ENCODE measurements at regions not wholly inside any gene's neighbourhood (a gene's known extent, or its start where the extent isn't known, plus 50 kb on each side); places are given as distances from the start of the nearest gene placed in this dataset.

DNA sequence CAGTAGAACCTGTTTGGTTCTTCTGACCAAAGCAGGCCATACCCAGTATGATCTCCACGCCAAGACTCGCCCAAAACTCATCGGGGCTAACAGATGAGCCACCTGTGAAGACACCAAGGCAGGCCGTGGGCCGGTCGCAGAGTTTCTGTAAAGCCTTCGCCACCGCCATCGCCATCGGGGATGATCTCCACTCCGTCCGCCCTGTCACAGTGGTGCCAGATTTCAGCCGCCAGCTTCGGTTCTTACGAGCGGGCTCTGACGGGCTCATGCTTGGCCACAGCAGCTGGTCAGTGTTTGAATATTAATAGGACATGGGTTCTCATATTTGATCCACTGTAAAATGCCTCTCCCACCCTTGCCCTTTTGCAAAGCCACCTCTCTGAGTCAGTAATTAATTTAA lies 113.2 kb upstream of the TMEM132D start:
- H3K4me1 ChIP-seq (ENCODE audit: control insufficient read depth in 4 of 4, insufficient read depth in 4 of 4, low read length in 3 of 4) = no peaks in the 10 kb centered on the region
- H3K9ac ChIP-seq (ENCODE audit: low read depth in 1 of 2, low read length in 2 of 2) = no peak overlapping the region
- no peak overlapping the region for H3K27ac ChIP-seq (ENCODE audit: low read depth in 1 of 2, low read length in 2 of 2)
- DNase-seq (ENCODE audit: low spot score) = no peak
- WGBS = 94% methylated on average over 17 of the region's 17 CpGs
- TF ChIP-seq FOXA1 (IDR thresholded peaks at IDR 0.05) = no peak
- TF ChIP-seq HNF4A (conservative IDR thresholded peaks at IDR 0.05) = no peak
- no peak for TF ChIP-seq NR2F2 (IDR thresholded peaks at IDR 0.05)
- no peak for TF ChIP-seq SP1 (IDR thresholded peaks at IDR 0.05)
- TF ChIP-seq RAD21 (IDR thresholded peaks at IDR 0.05) = no peak
- TF ChIP-seq HNF4G (IDR thresholded peaks at IDR 0.05) = no peak
- TF ChIP-seq RXRA (IDR thresholded peaks at IDR 0.05) = no peak
- TF ChIP-seq, protein P1, sequence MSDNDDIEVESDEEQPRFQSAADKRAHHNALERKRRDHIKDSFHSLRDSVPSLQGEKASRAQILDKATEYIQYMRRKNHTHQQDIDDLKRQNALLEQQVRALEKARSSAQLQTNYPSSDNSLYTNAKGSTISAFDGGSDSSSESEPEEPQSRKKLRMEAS (IDR thresholded peaks at IDR 0.05) = no peak
- no peak for TF ChIP-seq TAF1 (conservative IDR thresholded peaks at IDR 0.05)
- no peak for TF ChIP-seq EGR1 (IDR thresholded peaks at IDR 0.05; ENCODE audit: low read depth in 2 of 2)
- TF ChIP-seq, protein P2, sequence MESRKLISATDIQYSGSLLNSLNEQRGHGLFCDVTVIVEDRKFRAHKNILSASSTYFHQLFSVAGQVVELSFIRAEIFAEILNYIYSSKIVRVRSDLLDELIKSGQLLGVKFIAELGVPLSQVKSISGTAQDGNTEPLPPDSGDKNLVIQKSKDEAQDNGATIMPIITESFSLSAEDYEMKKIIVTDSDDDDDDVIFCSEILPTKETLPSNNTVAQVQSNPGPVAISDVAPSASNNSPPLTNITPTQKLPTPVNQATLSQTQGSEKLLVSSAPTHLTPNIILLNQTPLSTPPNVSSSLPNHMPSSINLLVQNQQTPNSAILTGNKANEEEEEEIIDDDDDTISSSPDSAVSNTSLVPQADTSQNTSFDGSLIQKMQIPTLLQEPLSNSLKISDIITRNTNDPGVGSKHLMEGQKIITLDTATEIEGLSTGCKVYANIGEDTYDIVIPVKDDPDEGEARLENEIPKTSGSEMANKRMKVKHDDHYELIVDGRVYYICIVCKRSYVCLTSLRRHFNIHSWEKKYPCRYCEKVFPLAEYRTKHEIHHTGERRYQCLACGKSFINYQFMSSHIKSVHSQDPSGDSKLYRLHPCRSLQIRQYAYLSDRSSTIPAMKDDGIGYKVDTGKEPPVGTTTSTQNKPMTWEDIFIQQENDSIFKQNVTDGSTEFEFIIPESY (IDR thresholded peaks at IDR 0.05) = no peak
- no peak for TF ChIP-seq GABPA (IDR thresholded peaks at IDR 0.05 in 1 of 2, conservative IDR thresholded peaks at IDR 0.05 in 1 of 2)
- TF ChIP-seq, protein P3, sequence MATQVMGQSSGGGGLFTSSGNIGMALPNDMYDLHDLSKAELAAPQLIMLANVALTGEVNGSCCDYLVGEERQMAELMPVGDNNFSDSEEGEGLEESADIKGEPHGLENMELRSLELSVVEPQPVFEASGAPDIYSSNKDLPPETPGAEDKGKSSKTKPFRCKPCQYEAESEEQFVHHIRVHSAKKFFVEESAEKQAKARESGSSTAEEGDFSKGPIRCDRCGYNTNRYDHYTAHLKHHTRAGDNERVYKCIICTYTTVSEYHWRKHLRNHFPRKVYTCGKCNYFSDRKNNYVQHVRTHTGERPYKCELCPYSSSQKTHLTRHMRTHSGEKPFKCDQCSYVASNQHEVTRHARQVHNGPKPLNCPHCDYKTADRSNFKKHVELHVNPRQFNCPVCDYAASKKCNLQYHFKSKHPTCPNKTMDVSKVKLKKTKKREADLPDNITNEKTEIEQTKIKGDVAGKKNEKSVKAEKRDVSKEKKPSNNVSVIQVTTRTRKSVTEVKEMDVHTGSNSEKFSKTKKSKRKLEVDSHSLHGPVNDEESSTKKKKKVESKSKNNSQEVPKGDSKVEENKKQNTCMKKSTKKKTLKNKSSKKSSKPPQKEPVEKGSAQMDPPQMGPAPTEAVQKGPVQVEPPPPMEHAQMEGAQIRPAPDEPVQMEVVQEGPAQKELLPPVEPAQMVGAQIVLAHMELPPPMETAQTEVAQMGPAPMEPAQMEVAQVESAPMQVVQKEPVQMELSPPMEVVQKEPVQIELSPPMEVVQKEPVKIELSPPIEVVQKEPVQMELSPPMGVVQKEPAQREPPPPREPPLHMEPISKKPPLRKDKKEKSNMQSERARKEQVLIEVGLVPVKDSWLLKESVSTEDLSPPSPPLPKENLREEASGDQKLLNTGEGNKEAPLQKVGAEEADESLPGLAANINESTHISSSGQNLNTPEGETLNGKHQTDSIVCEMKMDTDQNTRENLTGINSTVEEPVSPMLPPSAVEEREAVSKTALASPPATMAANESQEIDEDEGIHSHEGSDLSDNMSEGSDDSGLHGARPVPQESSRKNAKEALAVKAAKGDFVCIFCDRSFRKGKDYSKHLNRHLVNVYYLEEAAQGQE (IDR thresholded peaks at IDR 0.05) = no peak
- TF ChIP-seq, protein P4, sequence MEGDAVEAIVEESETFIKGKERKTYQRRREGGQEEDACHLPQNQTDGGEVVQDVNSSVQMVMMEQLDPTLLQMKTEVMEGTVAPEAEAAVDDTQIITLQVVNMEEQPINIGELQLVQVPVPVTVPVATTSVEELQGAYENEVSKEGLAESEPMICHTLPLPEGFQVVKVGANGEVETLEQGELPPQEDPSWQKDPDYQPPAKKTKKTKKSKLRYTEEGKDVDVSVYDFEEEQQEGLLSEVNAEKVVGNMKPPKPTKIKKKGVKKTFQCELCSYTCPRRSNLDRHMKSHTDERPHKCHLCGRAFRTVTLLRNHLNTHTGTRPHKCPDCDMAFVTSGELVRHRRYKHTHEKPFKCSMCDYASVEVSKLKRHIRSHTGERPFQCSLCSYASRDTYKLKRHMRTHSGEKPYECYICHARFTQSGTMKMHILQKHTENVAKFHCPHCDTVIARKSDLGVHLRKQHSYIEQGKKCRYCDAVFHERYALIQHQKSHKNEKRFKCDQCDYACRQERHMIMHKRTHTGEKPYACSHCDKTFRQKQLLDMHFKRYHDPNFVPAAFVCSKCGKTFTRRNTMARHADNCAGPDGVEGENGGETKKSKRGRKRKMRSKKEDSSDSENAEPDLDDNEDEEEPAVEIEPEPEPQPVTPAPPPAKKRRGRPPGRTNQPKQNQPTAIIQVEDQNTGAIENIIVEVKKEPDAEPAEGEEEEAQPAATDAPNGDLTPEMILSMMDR (IDR thresholded peaks at IDR 0.05; ENCODE audit: low read depth, low read length, missing input control) = no peak
- TF ChIP-seq JUND (IDR thresholded peaks at IDR 0.05) = no peak
- peaks cover 0 to 9% (median 0%) of the 10 kb centered on the region in 4 donors for H3K27me3 ChIP-seq (ENCODE audit: control insufficient read depth in 4 of 4, insufficient read depth in 4 of 4, low read length in 3 of 4)
- H3K4me3 ChIP-seq (ENCODE audit: low read depth in 1 of 3, low read length in 3 of 3) = no peak overlapping the region
- no peaks in the 10 kb centered on the region for H3K36me3 ChIP-seq (ENCODE audit: control insufficient read depth in 4 of 4, insufficient read depth in 3 of 4, low read depth in 1 of 4, low read length in 3 of 4)
- no peaks in the 10 kb centered on the region for H3K9me3 ChIP-seq (ENCODE audit: control insufficient read depth in 4 of 4, low read length in 3 of 4)

Data from liver (tissue), 8 donors.